SK-N-SH (cell line): ENCODE measurements at regions not wholly inside any gene's neighbourhood (a gene's known extent, or its start where the extent isn't known, plus 50 kb on each side); places are given as distances from the start of the nearest gene placed in this dataset.

Experiments
- CTCF ChIP-seq: fragments of 200-600 bp; sonication (generic); IDR thresholded peaks from 2 replicates; pipeline ENCODE4 v1.6.1; 2017; ENCODE audit warnings: antibody characterized with exemption, mild to moderate bottlenecking, moderate library complexity
- ELF1 ChIP-seq: IDR thresholded peaks from 2 replicates; pipeline ENCODE4 v1.4.0; 2012
- EP300 ChIP-seq, 2 experiments: IDR thresholded peaks; 2 replicates each; pipeline versions ENCODE4 v1.4.0 to v1.6.1; 2012; ENCODE audit warnings: borderline replicate concordance in 1 of 2, low read depth in 1 of 2, low read length in 1 of 2
- FOXM1 ChIP-seq: IDR thresholded peaks from 2 replicates; pipeline ENCODE4 v1.4.0; 2012; ENCODE audit warnings: low read depth, mild to moderate bottlenecking
- POLR2AphosphoS5 ChIP-seq: IDR thresholded peaks from 2 replicates; pipeline ENCODE4 v1.6.1; 2012; ENCODE audit warnings: low read depth, low read length
- RAD21 ChIP-seq: IDR thresholded peaks from 2 replicates; pipeline ENCODE4 v1.6.1; 2012; ENCODE audit warnings: mild to moderate bottlenecking, low read length
- REST ChIP-seq: IDR thresholded peaks from 2 replicates; pipeline ENCODE4 v1.6.1; 2012; ENCODE audit warnings: mild to moderate bottlenecking, low read depth, low read length, moderate library complexity
- RFX5 ChIP-seq: IDR thresholded peaks from 2 replicates; pipeline ENCODE4 v1.6.1; 2012; ENCODE audit warnings: mild to moderate bottlenecking, improper control_type of control experiment, low read length
- SIN3A ChIP-seq: IDR thresholded peaks from 2 replicates; pipeline ENCODE4 v1.6.1; 2012; ENCODE audit warnings: low read depth, mild to moderate bottlenecking, low read length, moderate library complexity, borderline replicate concordance
- TAF1 ChIP-seq: IDR thresholded peaks from 2 replicates; pipeline ENCODE4 v1.6.1; 2012; ENCODE audit warnings: low read depth, mild to moderate bottlenecking, low read length, moderate library complexity, borderline replicate concordance
- ZBTB33 ChIP-seq: IDR thresholded peaks from 2 replicates; pipeline ENCODE4 v1.4.0; 2012; ENCODE audit warnings: low read depth, borderline replicate concordance
- TF ChIP-seq, protein P1 (sequence below): fragments of 150-350 bp; IDR thresholded peaks from 2 replicates; pipeline ENCODE4 v1.6.1; 2017; ENCODE audit warnings: antibody characterized with exemption, low read length, low read depth, borderline replicate concordance
- TF ChIP-seq, protein P2 (sequence below): IDR thresholded peaks from 2 replicates; pipeline ENCODE4 v1.4.0; 2012; ENCODE audit warnings: low read depth

- no peak for TF ChIP-seq CTCF
- no peak for TF ChIP-seq RAD21
- TF ChIP-seq POLR2AphosphoS5, result no peak
- TF ChIP-seq, protein P1, sequence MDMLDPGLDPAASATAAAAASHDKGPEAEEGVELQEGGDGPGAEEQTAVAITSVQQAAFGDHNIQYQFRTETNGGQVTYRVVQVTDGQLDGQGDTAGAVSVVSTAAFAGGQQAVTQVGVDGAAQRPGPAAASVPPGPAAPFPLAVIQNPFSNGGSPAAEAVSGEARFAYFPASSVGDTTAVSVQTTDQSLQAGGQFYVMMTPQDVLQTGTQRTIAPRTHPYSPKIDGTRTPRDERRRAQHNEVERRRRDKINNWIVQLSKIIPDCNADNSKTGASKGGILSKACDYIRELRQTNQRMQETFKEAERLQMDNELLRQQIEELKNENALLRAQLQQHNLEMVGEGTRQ, result no peak
- no peak for TF ChIP-seq EP300 (IDR thresholded peaks at IDR 0.05; ENCODE audit: borderline replicate concordance in 1 of 2, low read depth in 1 of 2, low read length in 1 of 2)
- TF ChIP-seq SIN3A, result no peak
- TF ChIP-seq, protein P2, sequence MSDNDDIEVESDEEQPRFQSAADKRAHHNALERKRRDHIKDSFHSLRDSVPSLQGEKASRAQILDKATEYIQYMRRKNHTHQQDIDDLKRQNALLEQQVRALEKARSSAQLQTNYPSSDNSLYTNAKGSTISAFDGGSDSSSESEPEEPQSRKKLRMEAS, result no peak
- TF ChIP-seq ZBTB33, result no peak
- TF ChIP-seq REST, result no peak
- TF ChIP-seq ELF1, result no peak
- no peak for TF ChIP-seq TAF1
- TF ChIP-seq RFX5, result no peak
- TF ChIP-seq FOXM1, result no peak
Measured at GRCh38 chrX:116801943-116802342, 339.2 kb upstream of the CT83 start.
